ENCODE measurements at regions not wholly inside any gene's neighbourhood (a gene's known extent, or its start where the extent isn't known, plus 50 kb on each side); places are given as distances from the start of the nearest gene placed in this dataset.

DNA sequence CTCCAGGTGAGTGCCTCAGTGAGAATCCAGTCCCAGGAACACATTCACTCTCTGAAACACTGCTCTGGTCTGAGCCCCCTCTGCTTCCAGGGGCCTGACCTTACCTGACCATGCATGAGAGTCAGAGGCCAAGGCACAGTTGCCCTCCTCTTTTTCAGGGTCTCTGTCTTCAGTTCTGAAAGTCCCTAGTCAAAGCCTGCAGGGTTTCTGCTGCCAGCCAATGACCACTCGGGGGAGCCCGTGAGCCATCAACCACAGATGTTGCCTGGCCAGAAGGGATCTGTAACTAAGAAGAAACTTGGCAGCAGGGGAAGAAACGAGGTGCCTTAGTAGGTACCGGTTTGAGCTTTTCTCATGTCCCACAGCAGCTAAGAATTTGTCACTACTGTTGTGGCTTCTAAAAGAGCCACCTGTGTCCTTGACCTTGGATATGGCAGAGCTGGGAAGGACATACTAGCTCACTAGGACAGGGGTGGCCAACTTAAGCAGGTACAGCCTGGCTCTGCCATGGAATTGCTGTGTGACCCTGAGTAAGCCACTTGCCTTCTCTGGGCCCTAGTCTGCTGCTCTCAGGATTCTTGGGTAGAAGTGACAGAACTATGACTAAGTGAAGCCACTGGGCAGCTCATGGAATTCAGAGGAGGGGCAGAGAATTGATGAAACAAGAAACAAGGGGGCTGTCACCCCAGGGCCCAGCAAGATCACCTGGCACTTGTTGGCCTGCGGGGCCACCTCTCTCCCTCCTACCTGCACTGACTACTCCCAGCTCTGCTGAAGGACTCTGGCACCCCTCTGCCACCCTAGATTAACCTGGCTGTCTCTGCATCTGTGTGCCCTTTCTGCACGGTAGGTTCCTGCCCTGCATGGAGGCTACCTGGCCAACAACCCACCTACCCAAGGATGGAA lies 83.8 kb upstream of the GPR26 start:
- peak; percentile 31 for DNase-seq

GRCh38 chr10:123583639-123584418 lies 82.3 kb upstream of the GPR26 start:
- peak; percentile 63 for DNase-seq

- no peak for DNase-seq
Observed at GRCh38 chr10:123584419-123584775, 81.8 kb upstream of the GPR26 start.

DNA sequence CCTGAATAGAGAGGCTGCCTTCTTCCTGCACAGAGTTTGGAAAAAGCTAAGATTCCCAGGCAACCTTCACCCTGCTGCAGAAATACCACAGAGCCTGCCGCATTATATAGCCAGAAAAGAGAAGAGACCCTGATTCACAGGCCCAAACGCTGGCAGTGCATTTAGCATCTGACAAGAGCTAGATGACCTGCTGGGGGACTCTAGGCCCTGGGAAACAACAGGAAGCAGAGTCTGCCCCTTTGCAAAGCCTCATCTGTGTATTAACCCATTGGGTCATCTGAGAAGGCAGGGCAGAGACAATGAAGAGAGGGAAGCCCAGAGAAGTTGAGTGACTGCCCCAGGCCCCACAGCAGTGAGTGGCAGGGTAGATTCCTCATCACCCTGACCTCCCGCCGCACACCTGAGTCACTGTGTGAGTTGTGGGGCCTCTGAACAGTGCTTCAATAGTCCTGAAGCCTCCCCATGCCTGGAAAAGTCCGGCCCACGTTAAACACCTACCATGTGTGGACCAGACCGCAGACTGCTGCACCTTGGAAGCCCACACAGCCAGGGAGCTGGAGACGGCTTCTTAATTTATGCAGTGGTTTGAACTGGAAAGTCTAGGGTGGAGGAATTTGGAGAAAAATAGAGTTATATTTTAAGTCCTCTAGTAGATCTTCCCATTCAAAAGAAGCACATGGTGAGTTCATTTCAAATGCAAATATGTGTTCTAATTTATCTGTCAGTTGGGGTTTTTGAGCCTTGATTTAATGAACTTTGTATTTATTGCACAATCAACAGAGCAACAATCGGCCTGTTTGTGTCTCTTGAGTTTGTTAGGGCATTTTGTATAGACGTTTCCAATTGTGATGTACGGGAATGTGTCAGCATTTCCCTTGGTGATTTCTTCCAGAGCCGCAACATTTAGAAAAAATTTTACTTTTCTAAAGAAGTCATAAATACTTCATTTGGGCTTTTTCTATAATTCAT lies 80.4 kb upstream of the GPR26 start:
- DNase-seq = no peak

GRCh38 chr10:123587110-123587509 lies 79.0 kb upstream of the GPR26 start:
- DNase-seq = no peak

DNA sequence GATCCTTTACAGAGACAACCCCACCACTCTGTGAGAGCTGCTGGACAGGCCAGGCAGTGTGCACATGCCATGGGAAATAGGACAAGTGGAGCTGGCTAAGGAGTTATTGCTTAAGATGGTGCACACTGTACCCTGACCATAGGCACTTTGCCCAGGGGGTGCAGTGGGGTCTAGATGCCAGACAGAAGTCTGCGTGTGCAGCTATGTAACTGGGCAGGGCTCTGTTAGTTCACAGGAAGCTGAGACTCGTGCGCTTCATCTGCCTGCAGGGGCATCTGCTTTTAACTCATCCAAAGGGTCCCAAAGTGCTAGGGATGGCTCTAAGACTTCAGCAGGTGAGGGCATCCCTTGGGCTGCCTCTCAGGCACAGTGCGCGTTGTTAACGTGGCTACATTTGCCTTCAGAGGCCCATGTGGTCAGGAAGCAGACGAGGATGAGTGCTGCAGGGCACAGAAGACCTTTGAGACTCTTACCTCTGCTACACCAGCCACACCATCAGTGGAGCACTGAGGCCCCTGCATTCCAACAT lies 77.7 kb upstream of the GPR26 start:
- no peak for DNase-seq

DNA sequence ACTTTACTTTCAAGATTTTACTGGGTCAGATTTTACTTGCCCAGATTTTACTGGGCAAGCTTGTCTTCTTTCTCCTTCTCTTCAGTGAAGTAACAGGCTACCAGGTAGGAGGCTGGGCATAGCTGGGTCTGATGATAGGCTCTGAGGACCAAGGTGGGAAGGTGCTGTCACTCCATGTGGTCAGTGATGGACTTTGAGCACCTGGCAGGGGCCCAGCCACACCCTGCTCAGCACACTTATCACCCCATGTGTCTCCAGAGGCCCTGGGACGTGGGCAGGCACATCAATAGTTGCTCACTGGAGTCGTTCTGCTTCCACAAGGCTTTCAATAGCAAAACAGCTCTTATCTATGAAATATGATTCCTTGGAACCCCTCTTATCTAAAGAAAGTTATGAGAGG lies 70.5 kb upstream of the GPR26 start:
- no peak for DNase-seq

GRCh38 chr10:123597676-123598075 lies 68.5 kb upstream of the GPR26 start:
- no peak for DNase-seq

DNA sequence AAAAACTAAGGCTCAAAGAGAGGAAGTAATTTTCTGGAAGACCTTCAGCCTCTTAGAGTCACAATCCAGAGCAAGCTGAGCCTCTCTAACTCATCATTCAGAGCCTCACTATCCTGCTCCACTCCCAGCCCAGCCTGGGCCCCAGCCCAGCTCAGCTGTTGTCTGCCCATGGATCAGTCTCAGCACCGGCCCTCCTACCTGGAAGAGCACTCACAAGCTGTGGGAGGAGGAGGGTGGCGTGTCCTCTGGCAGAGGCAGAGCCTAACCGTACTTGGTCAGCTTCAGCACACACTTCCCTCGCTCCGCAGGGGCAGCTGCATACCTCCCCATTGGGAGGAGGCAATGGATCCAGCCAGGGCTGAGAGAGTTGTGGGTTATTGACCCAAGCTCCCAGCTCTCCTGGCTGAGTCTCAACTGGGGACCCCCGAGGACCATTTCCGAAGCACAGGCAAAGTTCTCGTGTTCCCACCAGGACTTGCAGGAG lies 66.7 kb upstream of the GPR26 start:
- no peak for DNase-seq

GRCh38 chr10:123600177-123600576 lies 66.0 kb upstream of the GPR26 start:
- no peak for DNase-seq

DNA sequence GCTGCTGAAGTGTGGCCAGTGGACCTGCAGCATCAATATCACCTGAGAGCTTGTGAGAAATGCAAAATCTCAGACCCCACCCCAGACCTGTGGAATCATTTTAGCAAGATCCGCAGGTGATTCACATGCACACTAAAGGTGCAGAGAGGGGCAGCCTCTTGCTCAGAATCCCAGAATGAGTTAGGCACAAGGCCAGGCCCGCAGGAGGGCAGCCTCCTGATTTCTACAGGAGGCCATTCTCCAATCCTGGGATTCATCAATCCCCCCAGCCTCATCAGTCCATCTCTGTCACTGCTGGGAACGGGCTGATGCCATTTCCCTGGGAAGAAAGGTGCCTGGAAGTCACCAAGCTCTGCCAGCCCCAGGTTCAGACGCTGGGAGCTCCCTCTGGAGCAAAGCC lies 63.0 kb upstream of the GPR26 start:
- DNase-seq = no peak

DNA sequence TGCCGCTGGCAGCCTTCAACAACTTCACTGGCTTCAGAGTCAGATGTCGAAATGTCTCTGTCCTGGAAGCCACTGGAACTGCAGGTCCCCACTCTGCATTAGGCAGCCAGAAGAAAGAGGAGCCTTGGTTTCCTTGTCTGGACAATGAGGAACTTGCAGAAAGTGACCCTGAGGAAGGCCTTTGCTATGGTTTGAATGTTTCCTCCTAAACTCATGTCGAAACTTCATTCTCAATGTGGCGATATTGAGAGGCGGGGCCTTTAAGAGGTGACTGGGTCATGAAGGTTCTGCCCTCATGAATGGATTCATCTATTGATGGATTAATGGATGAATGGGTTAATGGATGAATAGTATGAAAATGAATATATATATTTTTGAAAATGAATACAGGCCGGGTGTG lies 61.6 kb upstream of the GPR26 start:
- DNase-seq = no peak

DNA sequence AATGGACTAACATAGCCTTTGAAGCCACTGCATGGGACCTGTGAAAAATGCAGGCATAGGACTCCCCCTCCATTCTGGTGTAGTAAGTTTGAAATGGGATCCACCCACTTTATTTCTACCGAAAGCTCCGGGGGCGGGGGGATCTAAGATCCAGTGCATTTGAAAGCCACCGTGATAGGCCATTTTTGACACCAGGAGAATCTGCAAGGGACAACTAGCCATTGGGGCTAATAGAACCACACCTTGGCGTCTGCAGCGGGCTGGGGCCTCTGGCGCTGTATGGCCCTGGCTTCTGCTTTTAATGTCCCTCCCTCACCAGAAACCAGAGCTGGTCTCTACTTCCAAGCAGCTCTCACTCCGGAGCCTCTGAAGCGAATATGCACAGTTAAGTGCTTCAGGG lies 60.1 kb upstream of the GPR26 start:
- no peak for DNase-seq

DNA sequence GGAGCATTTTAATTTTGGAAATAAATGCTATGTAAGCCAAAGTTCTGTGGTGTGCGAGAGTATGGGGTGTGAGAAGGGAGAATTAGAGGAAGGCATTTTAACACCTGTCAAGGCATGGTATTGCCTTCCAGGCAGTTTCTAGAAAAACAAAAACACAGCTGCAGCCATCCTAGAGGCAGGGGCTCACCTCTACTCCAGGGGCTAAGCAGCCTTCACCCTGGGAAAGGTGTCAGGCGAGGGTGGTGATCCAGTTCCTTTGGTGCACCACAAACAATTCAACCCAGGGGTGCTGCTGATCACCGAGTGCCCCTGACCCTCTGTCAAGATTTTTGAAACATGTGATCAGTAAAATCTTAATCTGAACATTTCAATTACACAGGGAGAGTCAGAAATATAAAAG lies 59.2 kb upstream of the GPR26 start:
- DNase-seq = no peak

GRCh38 chr10:123607386-123607785 lies 58.8 kb upstream of the GPR26 start:
- DNase-seq = no peak

GRCh38 chr10:123608047-123608446 lies 58.1 kb upstream of the GPR26 start:
- DNase-seq = no peak

- no peak for DNase-seq
Observed at GRCh38 chr10:123611243-123611642, 54.9 kb upstream of the GPR26 start.

- no peak for DNase-seq
Observed at GRCh38 chr10:123611876-123612275, 54.3 kb upstream of the GPR26 start.

DNA sequence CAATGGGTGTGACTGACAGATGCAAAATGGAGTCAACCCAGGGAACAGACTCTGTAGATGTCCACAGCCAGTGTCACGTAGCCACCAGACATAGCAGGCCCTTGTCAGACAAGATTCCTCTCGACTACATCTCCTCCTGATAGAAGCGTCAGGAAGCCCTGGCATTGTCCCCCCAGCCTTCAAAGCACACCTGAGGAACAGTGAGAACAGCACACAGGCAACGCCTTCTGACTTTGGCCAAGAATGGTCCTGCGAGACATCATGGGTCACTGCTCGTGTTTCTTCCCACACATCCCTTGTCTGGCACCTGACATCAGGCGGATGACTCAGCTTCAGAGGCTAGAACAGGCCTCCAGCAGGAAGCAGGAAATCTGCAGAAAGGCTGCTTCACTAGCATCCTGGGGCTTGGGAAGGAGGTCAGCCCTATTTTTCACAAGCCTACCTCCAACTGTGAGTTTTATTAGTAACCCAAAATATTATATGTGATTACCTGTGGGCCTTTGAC lies 52.8 kb upstream of the GPR26 start:
- DNase-seq = no peak

DNA sequence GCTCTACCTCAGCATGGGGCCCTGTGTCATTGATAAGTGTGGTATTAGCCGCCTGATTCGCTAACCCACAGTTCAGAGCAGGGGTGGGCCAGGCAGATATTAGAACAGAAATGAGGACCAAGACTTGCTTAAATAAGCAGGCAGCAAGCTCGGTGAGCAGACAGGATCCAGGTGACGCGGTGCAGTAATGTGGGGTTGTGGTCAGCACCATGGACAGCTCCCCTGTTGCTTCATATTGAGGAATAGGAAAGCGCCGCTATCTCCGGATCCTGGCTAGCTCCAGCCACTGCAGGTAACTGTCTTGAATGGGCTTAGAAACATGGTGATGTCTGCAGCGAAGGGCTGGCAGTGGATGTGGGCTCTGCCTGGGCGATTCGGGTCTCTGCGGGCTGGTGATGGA lies 51.3 kb upstream of the GPR26 start:
- DNase-seq = no peak
